HCEC 1CT (cell line): ENCODE measurements at regions not wholly inside any gene's neighbourhood (a gene's known extent, or its start where the extent isn't known, plus 50 kb on each side); places are given as distances from the start of the nearest gene placed in this dataset.
"Not testable (repeated sequence)": the region's sequence is repeated elsewhere in the genome, so short reads cannot be mapped to it uniquely, and the experiment has no call there.

Experiments used
- DNase-seq: peaks from one replicate; pipeline ENCODE4 v3.0.0-alpha.2; 2017

DNA sequence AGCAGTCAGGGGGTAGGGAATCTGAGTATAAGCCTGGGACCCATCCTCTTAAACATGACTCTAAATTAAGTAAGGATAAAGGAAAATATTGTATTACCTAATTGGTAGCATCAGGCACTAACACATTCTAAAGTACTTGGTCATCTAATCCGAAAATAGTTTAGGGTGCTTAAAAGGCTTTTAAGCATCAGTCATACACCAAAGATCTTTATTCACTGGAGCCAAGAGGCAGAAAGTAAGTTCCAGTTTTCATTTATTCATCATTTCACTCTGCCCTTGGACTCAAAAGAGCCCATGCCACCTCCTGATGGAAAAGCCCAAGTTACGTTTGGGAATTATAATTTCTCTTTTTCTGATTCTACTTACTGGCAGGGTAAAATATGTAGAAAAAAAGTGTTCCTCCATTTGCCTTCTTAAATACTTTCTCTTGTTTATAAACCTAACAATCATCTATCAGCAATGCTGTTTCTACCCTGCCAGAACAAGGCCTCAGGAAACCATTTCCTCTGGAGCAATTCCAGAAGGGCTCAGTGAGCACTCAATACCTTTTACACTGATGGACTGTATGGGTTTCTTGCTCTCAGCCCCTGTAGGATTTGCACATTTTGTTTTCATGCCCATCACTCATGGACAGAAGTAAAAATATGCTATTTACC lies 120.1 kb upstream of the SLC5A12 start:
- peak; percentile 97 for DNase-seq

DNA sequence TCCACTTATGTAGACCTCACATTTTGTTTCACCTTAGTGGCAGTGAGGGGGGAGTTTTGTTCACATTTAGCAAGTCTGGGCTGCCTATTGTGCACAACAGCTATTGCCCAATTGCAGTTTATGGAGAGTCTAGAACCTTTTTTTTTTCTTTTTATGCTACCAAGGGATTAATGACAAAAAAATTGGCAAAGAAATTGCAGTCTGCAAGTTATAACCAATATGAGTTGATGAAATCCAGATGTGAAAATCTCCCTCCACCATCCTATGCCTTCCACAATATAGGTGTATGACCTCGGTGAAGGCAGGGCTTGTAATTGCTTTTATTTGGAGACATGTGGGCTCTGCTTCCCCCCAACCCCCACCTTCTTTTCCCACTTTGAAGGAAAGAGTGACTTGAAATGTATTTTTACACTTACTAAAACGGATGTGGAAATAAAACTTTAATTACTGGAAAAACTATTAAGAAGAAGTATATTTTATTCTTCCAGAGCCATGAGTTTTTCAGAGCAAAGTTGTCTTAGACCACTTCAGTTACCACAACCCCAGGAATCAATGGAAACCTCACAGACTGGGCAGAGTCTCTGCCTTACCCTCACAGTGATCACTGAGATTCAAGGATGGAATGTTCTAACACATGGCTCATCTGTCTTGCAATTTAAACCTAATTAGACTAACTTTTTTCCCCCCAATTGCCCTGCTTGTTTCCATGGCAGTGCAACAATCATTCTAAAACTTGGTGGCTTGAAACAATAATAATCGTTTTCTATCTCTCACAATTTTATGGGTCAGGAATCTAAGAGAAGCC lies 120.8 kb upstream of the SLC5A12 start:
- peak; percentile 77 for DNase-seq

DNA sequence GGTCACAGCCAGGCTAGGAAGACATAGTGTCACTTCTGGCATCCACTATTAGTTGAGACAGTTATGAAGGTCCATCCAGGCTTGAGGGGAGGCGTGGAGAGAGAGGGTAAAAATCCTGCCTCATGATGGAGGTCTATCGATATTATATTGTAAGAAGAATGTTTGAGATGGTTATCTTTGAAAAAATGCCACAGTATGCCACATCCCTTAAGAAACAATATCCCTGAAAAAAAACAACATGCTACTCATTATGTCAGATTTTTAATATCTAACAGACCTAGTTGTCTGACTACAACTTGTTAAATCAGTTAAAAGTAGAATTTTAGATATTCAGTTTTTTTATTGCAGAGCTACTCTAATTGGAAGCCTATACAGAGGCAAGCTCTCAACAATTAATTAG lies 121.7 kb upstream of the SLC5A12 start:
- DNase-seq: no peak

DNA sequence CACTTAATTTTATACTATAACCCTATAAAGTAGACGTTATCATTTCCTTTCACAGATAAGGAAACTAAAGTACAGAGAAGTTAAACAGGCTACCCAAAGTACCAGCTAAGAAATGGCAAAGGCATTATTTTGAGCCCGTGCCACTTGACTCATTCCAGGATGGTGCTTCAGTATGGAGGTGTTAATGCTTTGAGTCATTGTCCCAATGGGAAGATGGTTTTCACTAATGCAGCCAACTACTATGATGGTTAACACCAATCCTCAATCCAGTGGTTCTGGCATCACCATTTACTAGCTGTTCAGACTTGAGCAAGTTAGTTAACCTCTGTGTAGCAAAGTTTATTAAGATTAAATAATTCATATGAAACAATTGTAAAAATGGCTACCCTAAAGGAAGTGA lies 123.1 kb upstream of the SLC5A12 start:
- DNase-seq: no peak

DNA sequence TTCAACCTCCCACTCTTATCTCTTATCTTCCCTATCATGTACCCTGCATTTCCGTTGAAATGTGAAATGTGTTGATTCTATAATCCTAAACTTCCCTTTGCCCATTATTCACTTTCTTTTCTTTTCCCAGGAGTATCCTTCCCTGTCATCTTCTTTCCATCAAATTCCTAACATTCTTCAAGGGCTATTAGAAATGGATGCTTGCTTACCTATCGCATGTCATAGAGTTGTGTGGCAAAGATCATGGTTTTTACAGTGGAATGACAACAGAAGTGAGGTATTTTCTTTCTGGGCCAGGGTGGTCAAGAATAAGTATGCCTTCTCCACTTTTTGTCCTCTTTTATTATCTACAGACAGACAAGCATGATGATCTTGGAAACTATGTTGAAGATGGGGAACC lies 124.4 kb upstream of the SLC5A12 start:
- no peak for DNase-seq

DNA sequence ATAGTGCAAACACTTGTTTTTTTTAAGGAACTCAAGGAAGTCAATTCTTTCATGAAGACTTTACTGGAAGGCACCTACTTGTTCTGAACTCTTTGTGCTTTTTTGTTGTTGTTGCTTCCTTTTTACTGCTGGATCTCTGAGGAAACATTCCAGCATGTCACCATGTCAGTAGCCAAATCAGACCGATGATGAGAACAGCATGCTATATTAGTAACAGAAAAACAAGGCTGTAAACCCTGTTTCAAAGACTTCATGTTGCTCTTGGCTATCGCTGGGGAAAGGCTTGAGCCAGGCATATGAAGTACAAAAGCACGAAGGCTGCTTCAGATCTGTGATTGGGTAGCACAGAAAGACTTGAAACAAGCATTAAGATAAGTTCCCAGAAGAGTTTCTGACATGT lies 125.6 kb upstream of the SLC5A12 start:
- DNase-seq: no peak

DNA sequence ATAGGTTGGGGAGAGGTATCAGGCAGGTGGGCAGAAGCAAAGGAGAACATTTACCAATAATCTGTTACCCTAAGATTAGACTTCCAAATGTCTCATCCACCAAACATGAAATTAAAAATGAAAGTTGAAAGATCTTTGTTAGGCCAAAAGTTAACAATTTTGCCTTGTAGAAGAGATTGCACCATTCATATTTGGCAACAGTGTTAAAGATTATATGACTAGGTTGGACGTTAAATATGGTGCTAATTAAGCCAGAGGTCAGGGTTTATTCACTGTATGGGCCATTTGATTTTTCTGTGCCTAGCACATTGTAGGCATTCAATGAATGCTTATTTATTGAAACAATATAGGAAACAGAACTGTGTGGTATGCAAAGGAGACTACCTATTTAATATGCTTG lies 126.1 kb upstream of the SLC5A12 start:
- DNase-seq: no peak

DNA sequence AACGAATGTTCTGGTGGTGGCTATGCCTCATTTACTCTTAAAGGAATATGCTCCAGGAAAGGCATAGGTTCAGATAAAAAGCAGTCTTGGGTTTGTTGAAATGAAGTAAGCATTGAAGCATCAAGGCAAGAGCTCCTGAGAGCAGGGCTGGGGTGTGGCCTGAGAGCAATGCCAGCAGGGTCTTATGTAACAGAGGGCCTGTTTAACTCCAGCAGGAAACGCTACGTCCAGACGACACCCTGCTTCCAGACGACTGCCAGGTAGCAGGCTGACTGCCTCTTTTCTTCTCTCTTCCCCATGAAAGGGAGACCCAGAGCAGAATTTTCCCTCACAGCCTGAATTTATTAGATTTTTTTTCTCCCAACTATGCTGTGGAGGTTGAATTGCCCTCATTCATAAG lies 127.2 kb upstream of the SLC5A12 start:
- DNase-seq: no peak

DNA sequence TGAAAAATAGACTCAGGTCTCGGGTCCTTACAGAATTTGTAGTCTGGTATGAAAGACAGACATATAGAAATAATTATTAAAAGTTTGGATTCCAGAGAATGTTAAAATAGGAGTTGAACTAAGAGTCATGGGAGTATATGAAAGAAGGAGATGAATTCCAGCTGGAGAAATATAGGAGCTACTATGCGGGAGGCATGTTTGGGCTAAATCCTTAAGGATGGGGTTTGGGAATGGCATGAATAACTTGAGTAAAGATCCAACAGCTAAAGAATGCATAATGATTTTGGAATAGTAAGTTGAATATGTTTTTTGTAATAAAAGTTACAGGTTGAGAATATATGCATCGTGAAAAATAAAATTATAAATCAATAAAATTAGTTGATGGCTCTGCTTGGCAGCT lies 129.4 kb upstream of the SLC5A12 start:
- no peak for DNase-seq

DNA sequence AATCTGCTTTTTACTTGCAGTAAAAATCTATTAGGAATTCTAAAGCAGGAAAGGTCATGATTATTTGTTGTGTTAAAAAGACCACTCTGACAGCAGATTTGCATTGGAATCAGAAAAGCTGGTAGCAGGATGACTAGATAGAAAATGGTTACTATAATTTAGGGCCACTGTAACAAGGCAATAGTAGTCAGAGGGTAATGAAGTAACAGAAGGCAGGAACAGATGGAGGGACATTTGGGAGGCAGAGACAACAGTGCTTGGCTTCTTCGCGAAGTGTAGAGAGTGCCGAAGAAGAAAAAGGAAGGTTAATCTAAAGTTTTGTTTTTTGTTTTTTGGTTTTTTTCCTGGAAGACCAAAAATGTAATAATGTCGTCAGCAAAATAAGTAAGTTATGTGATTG lies 129.8 kb upstream of the SLC5A12 start:
- DNase-seq: no peak

DNA sequence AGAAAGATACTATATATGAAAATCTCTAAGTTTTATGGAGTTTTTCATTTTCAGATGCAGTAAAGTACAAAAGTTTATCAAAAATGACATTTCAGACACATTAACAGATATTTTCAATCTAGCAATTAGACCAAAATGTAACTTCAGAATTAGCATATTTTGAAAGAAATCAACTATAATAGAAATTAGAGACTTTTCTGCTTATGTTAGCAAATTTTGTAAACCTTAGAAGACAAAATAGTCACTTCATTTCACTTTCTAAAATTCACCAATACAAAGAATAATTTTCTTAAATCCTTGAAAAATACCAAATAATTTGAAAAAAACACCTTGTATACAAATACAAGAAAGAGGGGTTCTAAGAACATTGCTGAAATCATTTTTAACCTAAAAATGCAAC lies 135.8 kb upstream of the FIBIN start:
- no peak for DNase-seq

DNA sequence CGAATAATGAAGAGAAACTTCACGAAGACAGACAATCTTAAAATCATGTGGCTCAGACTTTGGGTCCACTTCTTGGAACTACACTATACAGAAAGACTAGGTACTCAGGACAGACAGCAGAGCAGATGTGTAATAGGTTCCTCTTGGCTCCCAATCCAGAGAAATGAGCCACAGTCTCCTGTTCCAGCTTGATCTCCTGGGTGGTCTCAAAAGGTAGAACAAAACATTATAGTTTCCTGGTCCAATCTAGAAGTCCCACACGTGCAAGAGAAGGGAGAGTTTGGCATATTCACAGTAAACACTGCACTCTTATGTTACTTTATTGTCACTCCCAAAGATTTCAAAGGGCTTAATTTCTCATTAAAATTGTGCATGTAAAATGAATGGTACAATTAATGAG lies 134.5 kb upstream of the FIBIN start:
- no peak for DNase-seq

DNA sequence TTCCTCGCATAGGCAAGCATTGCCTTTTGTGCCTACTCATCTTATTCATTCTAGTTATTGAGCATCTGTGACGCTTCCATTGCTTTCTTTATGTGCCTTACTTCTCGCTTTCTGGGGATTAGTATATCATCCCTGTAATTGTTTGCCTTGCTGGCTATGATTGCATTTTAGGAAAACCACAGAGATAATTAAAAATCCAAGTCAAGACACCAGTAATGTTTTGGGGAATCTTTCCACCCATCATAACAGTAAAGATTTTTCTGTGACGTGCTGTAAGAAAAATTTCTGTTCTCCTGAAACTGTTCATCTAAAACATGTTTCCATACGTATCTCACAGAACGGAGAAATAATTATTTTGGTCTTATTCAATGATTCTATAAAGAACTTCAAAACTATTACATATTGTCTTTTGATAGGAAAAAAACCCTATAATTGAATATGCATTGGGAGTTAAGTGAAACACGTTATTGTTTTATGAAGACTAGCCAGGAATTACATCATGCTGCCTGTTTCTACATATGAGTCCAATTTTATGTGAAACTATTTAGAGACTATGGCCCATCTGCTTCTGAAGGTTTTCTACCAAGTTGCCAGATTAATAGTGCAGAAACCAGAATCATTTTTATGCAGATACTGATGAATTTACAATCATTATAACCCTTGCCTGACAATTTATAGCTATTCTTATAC lies 133.7 kb upstream of the FIBIN start:
- DNase-seq: no peak

DNA sequence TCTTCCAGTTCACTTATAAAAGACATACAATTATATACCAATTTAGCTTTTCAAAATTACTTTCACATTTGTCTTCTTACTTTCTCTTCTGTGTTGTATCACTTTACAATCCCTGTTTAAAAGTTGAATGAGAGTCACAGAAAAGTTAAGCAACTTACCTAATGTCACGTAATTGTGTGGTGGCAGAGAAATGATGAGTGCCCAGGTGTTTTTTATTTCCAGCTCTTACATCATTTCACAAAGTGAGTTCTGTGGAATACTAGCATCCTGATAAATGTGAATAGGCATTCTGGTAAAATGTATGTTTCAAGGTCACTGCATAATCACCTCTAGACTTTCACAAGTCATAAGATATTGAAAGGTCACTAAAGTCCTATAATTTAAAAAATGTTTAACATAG lies 133.0 kb upstream of the FIBIN start:
- DNase-seq: no peak

DNA sequence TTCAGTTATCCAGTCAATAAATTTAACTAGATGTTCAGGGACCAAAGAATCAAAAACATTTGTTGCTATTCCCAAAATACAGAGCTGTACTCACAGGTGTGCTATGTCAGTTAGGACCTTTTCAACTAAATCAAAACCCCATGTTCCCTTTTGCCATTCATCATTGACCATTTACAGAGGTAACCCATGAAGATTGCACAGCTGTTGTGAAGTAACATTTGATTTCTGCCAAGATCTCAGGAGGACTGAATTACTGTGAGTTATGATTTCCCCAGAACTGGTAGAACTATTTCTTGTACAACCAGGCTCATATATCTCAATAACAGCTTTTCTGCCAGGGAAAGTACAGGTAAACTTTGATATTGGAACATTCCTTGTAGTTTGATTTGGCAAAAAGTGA lies 131.1 kb upstream of the FIBIN start:
- DNase-seq: no peak

DNA sequence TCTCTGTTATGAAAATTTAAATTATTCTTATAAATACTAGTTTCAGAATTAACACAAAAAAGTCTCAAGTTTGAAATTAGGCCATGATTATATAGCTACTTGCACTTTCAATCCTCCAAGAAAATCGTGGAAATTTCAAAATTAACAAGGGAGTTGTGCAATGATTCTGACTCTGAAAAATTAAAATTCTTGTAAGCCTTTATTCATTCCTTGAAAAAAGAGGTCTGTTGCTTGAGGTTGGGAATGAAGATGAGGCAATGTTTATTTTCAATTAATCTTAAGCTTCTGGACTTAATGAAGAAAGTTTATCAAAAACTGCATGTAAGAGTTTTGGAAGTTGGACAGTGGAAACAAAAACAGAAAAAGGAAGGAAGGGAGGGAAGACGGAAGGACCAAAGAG lies 128.2 kb upstream of the FIBIN start:
- no peak for DNase-seq

DNA sequence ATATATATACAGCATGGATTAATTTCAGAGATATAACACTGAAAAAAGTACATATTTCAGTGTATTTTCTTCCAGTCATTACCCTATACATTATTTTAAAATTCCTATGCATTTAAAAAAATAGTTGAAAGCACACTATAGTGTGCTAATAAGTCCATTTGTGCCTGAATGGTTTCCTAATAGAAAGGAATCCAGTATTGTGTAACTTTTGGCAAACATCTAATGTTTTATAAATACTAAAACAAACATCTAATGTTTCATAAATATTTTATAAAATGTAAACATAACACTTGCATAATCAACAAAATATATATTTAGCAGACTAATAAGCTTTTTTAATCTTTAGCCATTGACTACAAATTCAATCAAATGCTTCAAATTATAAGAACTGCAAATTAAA lies 126.6 kb upstream of the FIBIN start:
- DNase-seq: peak; percentile 51

DNA sequence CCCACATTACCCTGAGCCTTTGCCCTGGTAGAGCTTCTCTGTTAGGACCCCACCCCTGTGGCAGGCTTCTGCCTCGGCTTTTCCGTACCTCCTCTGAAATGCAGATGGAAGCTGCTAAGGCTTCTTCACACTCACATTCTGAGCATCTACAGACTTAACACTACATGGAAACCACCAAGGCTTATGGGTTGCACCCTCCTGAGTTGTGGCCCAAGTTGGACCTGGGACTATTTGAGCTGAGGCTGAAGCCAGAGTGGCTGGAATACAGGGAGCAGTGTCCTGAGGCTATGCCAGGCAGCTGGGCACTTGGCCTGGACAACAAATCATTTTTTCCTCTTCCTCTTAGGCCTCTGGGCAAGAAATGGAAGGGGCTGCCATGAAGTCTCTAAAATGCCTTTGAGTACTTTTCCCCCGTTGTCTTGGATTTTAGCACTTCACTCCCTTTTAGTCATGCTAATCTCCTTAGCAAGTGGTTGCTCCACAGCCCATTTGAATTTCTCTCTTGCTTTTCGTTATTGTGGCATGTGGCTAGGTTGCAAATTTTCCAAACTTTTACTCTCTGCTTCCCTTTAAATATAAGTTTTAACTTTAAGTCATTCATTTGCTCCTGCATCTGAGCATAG lies 114.8 kb upstream of the FIBIN start:
- no peak for DNase-seq

DNA sequence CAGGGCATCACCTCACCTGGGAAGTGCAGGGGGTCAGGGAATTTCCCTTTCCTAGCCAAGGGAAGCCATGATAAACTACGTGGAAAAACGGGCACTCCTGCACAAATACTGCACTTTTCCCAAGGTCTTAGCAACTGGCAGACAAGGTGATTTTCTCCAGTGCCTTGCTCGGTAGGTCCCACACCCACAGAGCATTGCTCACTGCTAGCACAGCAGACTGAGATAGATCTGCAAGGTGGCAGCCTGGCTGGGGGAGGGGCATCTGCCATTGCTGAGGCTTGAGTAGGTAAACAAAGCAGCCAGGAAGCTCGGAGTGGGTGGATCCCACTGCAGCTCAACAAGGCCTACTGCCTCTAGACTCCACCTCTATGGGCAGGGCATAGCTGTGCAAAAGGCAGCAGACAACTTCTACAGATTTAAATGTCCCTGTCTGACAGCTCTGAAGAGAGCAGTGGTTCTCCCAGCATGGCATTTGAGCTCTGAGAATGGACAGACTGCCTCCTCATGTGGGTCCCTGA lies 111.5 kb upstream of the FIBIN start:
- not testable (repeated sequence) for DNase-seq

DNA sequence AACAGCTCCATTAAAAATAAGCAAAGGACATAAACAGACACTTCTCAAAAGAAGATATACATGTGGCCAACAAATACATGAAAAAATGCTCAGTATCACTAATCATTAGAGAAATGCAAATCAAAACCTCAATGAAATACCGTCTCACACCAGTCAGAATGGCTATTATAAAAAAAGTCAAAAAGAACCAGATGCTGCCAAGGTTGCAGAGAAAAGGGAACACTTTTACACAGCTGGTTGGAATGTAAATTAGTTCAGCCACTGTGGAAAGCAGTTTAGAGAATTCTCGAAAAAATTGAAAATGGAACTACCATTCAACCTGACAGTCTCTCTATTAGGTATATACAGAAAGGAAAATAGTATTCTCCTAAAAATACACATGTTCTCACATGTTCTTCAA lies 102.4 kb upstream of the FIBIN start:
- DNase-seq: no peak

DNA sequence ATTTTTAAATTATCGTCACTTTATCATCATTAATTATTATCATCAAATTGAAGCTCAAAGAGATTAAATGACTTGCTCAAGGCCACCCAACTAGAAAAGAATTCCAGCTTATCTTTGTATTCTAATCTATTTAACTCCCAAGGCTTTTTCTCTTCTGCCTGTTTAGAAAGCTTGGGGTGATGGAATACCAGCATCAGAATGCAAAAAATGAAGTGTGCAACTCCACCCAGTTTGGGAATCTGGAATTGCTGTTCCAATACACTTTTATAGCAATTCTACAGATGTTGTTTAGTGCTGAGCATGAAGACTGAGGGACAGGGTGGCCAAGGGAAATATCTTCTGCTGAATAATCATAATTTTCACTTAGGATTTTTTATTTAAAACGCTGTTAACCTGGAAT lies 97.2 kb upstream of the FIBIN start:
- no peak for DNase-seq

DNA sequence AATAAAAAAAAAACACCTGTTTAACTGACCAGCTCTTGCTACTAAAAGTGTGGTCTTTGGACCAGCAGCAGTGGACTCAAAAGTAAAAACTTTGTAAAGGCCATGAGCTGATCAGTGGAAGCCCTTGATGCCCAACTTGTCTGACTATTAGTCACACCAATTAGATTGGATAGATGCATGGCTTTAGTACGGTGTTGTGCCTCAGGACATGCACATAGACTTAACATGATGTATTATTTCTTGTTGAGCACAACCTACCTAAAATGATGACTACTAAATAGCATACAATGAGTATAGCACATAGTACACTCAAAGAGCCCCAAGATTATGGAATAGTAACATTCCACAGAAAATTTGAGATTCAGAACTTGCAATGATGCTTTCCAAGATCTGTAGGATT lies 95.1 kb upstream of the FIBIN start:
- no peak for DNase-seq

DNA sequence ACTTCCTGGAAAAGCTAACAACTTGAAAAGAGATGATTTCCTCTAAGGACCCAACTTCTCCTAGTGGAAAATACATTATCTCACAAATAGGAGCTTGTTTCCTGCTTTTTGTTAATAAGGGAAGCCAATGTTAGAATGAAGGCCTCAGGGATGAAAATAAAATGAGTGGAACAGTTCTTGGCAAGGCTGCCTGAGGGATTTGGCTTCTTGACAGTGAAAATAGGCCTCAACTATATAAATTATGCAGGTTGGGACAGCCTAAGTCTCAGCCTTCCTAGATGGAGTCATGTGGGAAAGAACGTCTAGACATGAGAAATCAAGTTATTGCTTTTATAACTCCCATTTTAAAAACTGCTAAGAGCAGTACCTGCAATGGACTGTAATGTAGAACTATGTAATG lies 92.8 kb upstream of the FIBIN start:
- DNase-seq: no peak

DNA sequence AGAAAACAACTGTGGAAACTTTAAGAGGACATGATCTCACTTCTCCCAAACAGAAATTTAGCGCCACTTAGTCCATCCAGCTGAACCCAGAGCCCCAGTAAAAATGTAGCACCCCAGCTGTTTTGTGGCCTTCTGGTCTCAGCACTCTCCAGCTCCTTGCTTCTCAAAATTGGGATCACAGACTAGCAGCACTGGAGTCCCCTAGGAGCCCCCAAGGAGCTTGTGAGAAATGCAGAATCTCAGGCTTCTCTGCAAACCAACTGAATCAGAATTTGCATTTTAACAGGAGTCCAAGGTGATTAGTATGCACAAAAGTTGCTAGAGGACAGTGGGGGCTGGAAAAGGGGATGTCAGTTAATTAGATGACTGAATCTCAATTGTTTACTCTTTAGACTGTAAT lies 89.8 kb upstream of the FIBIN start:
- DNase-seq: no peak
